T-helper 9 cell (primary cell): ENCODE measurements at regions not wholly inside any gene's neighbourhood (a gene's known extent, or its start where the extent isn't known, plus 50 kb on each side); places are given as distances from the start of the nearest gene placed in this dataset.

Experiments used
- DNase-seq: peaks from one replicate; pipeline ENCODE4 v3.0.0-alpha.2; 2020

GRCh38 chr5:6059137-6059800 is 319.1 kb downstream of the MED10 start:
- DNase-seq = no peak

- no peak for DNase-seq
Observed at GRCh38 chr5:6058055-6058715, 320.2 kb downstream of the MED10 start.

- DNase-seq = no peak
Observed at GRCh38 chr5:6056280-6056679, 322.1 kb downstream of the MED10 start.

GRCh38 chr5:6049662-6050061 is 328.7 kb downstream of the MED10 start:
- DNase-seq = no peak

GRCh38 chr5:6048746-6049145 is 329.6 kb downstream of the MED10 start:
- no peak for DNase-seq

GRCh38 chr5:6046296-6046967 is 331.9 kb downstream of the MED10 start:
- DNase-seq = no peak

GRCh38 chr5:6043491-6044310 is 334.6 kb downstream of the MED10 start:
- no peak for DNase-seq

- no peak for DNase-seq
Observed at GRCh38 chr5:6041977-6042550, 336.3 kb downstream of the MED10 start.

GRCh38 chr5:6039111-6039510 is 339.2 kb downstream of the MED10 start:
- DNase-seq = no peak

- DNase-seq = no peak
Observed at GRCh38 chr5:6036006-6036405, 342.3 kb downstream of the MED10 start.

- DNase-seq = no peak
Observed at GRCh38 chr5:6029811-6030271, 348.5 kb downstream of the MED10 start.

- DNase-seq = no peak
Observed at GRCh38 chr5:6026766-6027406, 351.5 kb downstream of the MED10 start.

GRCh38 chr5:6019612-6020011 is 358.7 kb downstream of the MED10 start:
- no peak for DNase-seq

GRCh38 chr5:6013506-6013905 is 364.8 kb downstream of the MED10 start:
- no peak for DNase-seq

- no peak for DNase-seq
Observed at GRCh38 chr5:6011199-6011598, 367.1 kb downstream of the MED10 start.

- no peak for DNase-seq
Observed at GRCh38 chr5:6006838-6007314, 371.5 kb downstream of the MED10 start.

- no peak for DNase-seq
Observed at GRCh38 chr5:6003040-6003825, 375.1 kb downstream of the MED10 start.

- DNase-seq = no peak
Observed at GRCh38 chr5:6000867-6001266, 377.5 kb downstream of the MED10 start.

GRCh38 chr5:5995819-5996218 is 382.5 kb downstream of the MED10 start:
- no peak for DNase-seq

- DNase-seq = no peak
Observed at GRCh38 chr5:5986492-5987178, 391.7 kb downstream of the MED10 start.

- no peak for DNase-seq
Observed at GRCh38 chr5:5985332-5985731, 393.0 kb downstream of the MED10 start.
